Transverse colon (tissue), 4 donors: ENCODE measurements at regions not wholly inside any gene's neighbourhood (a gene's known extent, or its start where the extent isn't known, plus 50 kb on each side); places are given as distances from the start of the nearest gene placed in this dataset.

ENCODE experiments used
- DNase-seq: peaks from one replicate; pipeline ENCODE4 v3.0.0-alpha.2; 2019
- H3K27ac ChIP-seq, 4 donors: fragments of 200-600 bp; sonication (generic); 2 replicates each; pipeline ENCODE4 v1.5.1; 2016 to 2018; ENCODE audit warnings: inconsistent platforms in 4 of 4
- H3K27me3 ChIP-seq: fragments of 200-600 bp; sonication (generic); 2 replicates; pipeline ENCODE4 v1.5.1; 2017; ENCODE audit warnings: inconsistent platforms
- H3K36me3 ChIP-seq, 4 donors: fragments of 200-600 bp; sonication (generic); 2 replicates each; pipeline ENCODE4 v1.5.1; 2017 to 2019; ENCODE audit warnings: inconsistent platforms in 4 of 4
- H3K4me1 ChIP-seq, 4 donors: fragments of 200-600 bp; sonication (generic); 2 replicates each; pipeline ENCODE4 v1.5.1; 2017 to 2020; ENCODE audit warnings: inconsistent platforms in 4 of 4
- H3K4me3 ChIP-seq, 4 donors: fragments of 200-600 bp; sonication (generic); 1 replicate in 1 of 4; 2 replicates in 3 of 4; pipeline versions ENCODE4 v1.5.1 to v1.6.1; 2017 to 2019; ENCODE audit warnings: inconsistent platforms in 4 of 4
- H3K9me3 ChIP-seq, 2 donors: fragments of 200-600 bp; sonication (generic); 2 replicates each; pipeline ENCODE4 v1.5.1; 2017 to 2019; ENCODE audit warnings: inconsistent platforms in 2 of 2
- CTCF ChIP-seq, 5 experiments: fragments of 200-600 bp in 3 of 5; fragments of 450-650 bp in 2 of 5; sonication (generic) in 3 of 5; IDR thresholded peaks; 1 replicate in 2 of 5; 2 replicates in 3 of 5; pipeline ENCODE4 v1.5.1; 2016 to 2017; ENCODE audit warnings: antibody characterized with exemption in 5 of 5, inconsistent platforms in 3 of 5, mild to moderate bottlenecking in 2 of 5, moderate library complexity in 1 of 5
- EP300 ChIP-seq: sonication (generic); formaldehyde crosslinking; IDR thresholded peaks from one replicate; pipeline ENCODE4 v1.6.1; 2017; ENCODE audit warnings: antibody characterized with exemption, low read depth
- POLR2A ChIP-seq: fragments of 450-650 bp; IDR thresholded peaks from one replicate; pipeline ENCODE4 v1.6.1; 2016; ENCODE audit warnings: antibody characterized with exemption, mild to moderate bottlenecking, moderate library complexity
- POLR2AphosphoS5 ChIP-seq, 3 donors: sonication (generic); formaldehyde crosslinking; IDR thresholded peaks; one replicate each; pipeline ENCODE4 v1.6.1; 2016; ENCODE audit warnings: antibody characterized with exemption in 3 of 3
- WGBS, 2 donors: methylation state at CpG; one replicate each; pipeline ENCODE4 v1.1.5; 2018; ENCODE audit warnings: low coverage in 1 of 2; 5-methylcytosine and 5-hydroxymethylcytosine counted together
- in situ Hi-C, 4 donors: fragments of 200-750 bp; cut with MboI; loops; one replicate each; pipeline versions ENCODE4 v1.15.0 to v1.15.1; 2017; ENCODE audit warnings: low sequenced_read_pairs in 3 of 4, low pct_ligation_motif_present in 1 of 4, low pct_unique_long_range_greater_than_20kb in 1 of 4
- intact Hi-C: fragments of 100-400 bp; cut with DNase I; formaldehyde crosslinking; loops from one replicate; pipeline ENCODE4 v1.15.1; 2023; ENCODE audit warnings: low total_unique reads

- no peaks in the 10 kb centered on the region for H3K9me3 ChIP-seq
- DNase-seq, result no peak
- no peak overlapping the region for H3K27ac ChIP-seq
- in situ Hi-C loops (no loop called here), intact Hi-C loops (no loop called here)
- no peaks in the 10 kb centered on the region for H3K36me3 ChIP-seq
- no peak for TF ChIP-seq CTCF (IDR thresholded peaks at IDR 0.05)
- no peaks in the 10 kb centered on the region for H3K27me3 ChIP-seq
- H3K4me1 ChIP-seq, result no peaks in the 10 kb centered on the region
- H3K4me3 ChIP-seq, result no peak overlapping the region
Observed at GRCh38 chr2:223228871-223229270, 176.9 kb downstream of the KCNE4 start.

- H3K27me3 ChIP-seq, result no peaks in the 10 kb centered on the region
- no peak for TF ChIP-seq CTCF (IDR thresholded peaks at IDR 0.05)
- TF ChIP-seq POLR2AphosphoS5 (IDR thresholded peaks at IDR 0.05), result no peak
- no peak for TF ChIP-seq POLR2A
- TF ChIP-seq EP300, result no peak
- no peak overlapping the region for H3K4me3 ChIP-seq
- in situ Hi-C loops (no loop called here), intact Hi-C loops (no loop called here)
- no peak overlapping the region for H3K27ac ChIP-seq
- H3K9me3 ChIP-seq, result no peaks in the 10 kb centered on the region
- no peaks in the 10 kb centered on the region for H3K36me3 ChIP-seq
- DNase-seq, result no peak
- H3K4me1 ChIP-seq, result no peaks in the 10 kb centered on the region
- WGBS, 2 donors, result 77 to 79% methylated on average over 2 of the region's 2 CpGs
Observed at GRCh38 chr2:223230352-223230751, 178.4 kb downstream of the KCNE4 start.

- in situ Hi-C loops (no loop called here), intact Hi-C loops (no loop called here)
- H3K4me3 ChIP-seq, result no peak overlapping the region
- no peaks in the 10 kb centered on the region for H3K36me3 ChIP-seq
- H3K27ac ChIP-seq, result no peak overlapping the region
- no peak for DNase-seq
- no peaks in the 10 kb centered on the region for H3K4me1 ChIP-seq
- no peaks in the 10 kb centered on the region for H3K27me3 ChIP-seq
- no peaks in the 10 kb centered on the region for H3K9me3 ChIP-seq
- 40 to 64% methylated on average over 1 of the region's 1 CpG for WGBS, 2 donors
- TF ChIP-seq POLR2AphosphoS5 (IDR thresholded peaks at IDR 0.05) (no peak), EP300 (no peak), CTCF (IDR thresholded peaks at IDR 0.05) (no peak), POLR2A (no peak)
Observed at GRCh38 chr2:223232285-223232684, 180.3 kb downstream of the KCNE4 start.

- intact Hi-C loops, result no loop called here
- Histone ChIP-seq H3K4me3 (no peak overlapping the region), H3K9me3 (no peaks in the 10 kb centered on the region), H3K27ac (no peak overlapping the region), H3K36me3 (no peaks in the 10 kb centered on the region), H3K27me3 (no peaks in the 10 kb centered on the region), H3K4me1 (no peaks in the 10 kb centered on the region)
- DNase-seq, result no peak
- TF ChIP-seq CTCF (IDR thresholded peaks at IDR 0.05), result no peak
- no peak for TF ChIP-seq POLR2AphosphoS5 (IDR thresholded peaks at IDR 0.05)
- TF ChIP-seq EP300, result no peak
- TF ChIP-seq POLR2A, result no peak
- WGBS, 2 donors, result 25 to 43% methylated on average over 2 of the region's 2 CpGs
- in situ Hi-C loops, result no loop called here
Observed at GRCh38 chr2:223232896-223233295, 180.9 kb downstream of the KCNE4 start.
